Endothelial cell of umbilical vein (primary cell): ENCODE measurements at regions not wholly inside any gene's neighbourhood (a gene's known extent, or its start where the extent isn't known, plus 50 kb on each side); places are given as distances from the start of the nearest gene placed in this dataset.
"Not testable (repeated sequence)": the region's sequence is repeated elsewhere in the genome, so short reads cannot be mapped to it uniquely, and the experiment has no call there.

ENCODE experiments used
- CTCF ChIP-seq, 2 donors: IDR thresholded peaks; 1 replicate in 1 of 2; 2 replicates in 1 of 2; pipeline ENCODE4 v1.5.1; 2011; ENCODE audit warnings: low read length in 2 of 2, mild to moderate bottlenecking in 2 of 2, moderate library complexity in 2 of 2, control low read depth in 1 of 2, inconsistent platforms in 1 of 2, low read depth in 1 of 2; ENCODE audit not compliant: insufficient read depth in 1 of 2; ENCODE audit errors: extremely low read depth in 1 of 2
- EZH2 ChIP-seq: IDR thresholded peaks from 2 replicates; pipeline ENCODE4 v1.6.1; 2012; ENCODE audit warnings: borderline replicate concordance, low read depth, mild to moderate bottlenecking, moderate library complexity, low read length, inconsistent platforms; ENCODE audit not compliant: severe bottlenecking
- GATA2 ChIP-seq: IDR thresholded peaks from 2 replicates; pipeline ENCODE4 v1.7.0; 2011; ENCODE audit warnings: low read depth, mild to moderate bottlenecking, moderate library complexity, mixed read lengths, low read length; ENCODE audit not compliant: insufficient read length, insufficient read depth
- JUN ChIP-seq: IDR thresholded peaks from 2 replicates; pipeline ENCODE4 v1.6.1; 2011; ENCODE audit warnings: borderline replicate concordance, low read depth; ENCODE audit not compliant: insufficient read length, insufficient read depth
- MAX ChIP-seq: IDR thresholded peaks from 2 replicates; pipeline ENCODE4 v1.6.1; 2011; ENCODE audit not compliant: insufficient read depth, insufficient read length
- POLR2A ChIP-seq: IDR thresholded peaks from 2 replicates; pipeline ENCODE4 v1.6.1; 2012; ENCODE audit warnings: low read depth, mild to moderate bottlenecking, control low read depth, low read length
- POLR2AphosphoS5 ChIP-seq: IDR thresholded peaks from 2 replicates; pipeline ENCODE4 v1.6.1; 2012; ENCODE audit warnings: low read depth, mild to moderate bottlenecking, control low read depth, low read length, moderate library complexity; ENCODE audit not compliant: insufficient read depth

GRCh38 chr18:14995023-14995422 lies 247.1 kb downstream of the ANKRD30B start:
- not testable (repeated sequence) for TF ChIP-seq JUN; CTCF (IDR thresholded peaks at IDR 0.05; ENCODE audit: extremely low read depth in 1 of 2, insufficient read depth in 1 of 2, low read depth in 1 of 2, low read length in 2 of 2); EZH2; POLR2A; MAX; POLR2AphosphoS5; GATA2
